WI38 (cell line): ENCODE measurements at regions not wholly inside any gene's neighbourhood (a gene's known extent, or its start where the extent isn't known, plus 50 kb on each side); places are given as distances from the start of the nearest gene placed in this dataset.

ENCODE experiments used
- H3K4me3 ChIP-seq: 2 replicates; pipeline ENCODE4 v1.5.1; 2011; ENCODE audit warnings: low read depth, mild to moderate bottlenecking, control low read depth, low read length
- CTCF ChIP-seq: IDR thresholded peaks from 2 replicates; pipeline ENCODE4 v1.5.1; 2012; ENCODE audit warnings: low read depth, mild to moderate bottlenecking, control low read depth, low read length

GRCh38 chr10:28949005-28950004 lies 272.0 kb downstream of the BAMBI start:
- H3K4me3 ChIP-seq: no peak overlapping the region
- no peak for TF ChIP-seq CTCF

DNA sequence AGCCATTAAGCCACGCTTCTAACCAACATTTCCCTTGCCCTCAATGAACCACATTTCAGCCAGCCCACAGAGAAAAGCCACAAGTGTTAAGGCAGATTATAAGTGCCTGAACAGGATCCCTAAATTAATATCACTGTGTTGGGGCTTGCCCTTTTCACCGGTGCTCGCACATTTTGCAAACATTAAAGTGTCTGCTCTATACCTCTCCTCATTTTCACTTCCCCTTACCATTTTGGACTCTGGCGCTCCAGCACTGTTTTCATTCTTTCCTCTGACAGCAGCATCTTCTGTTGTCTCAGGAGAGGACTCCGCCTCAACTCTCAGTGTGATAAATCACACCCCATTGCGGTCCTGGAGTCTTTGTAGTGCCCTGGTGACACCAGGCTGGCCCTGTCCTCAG lies 274.2 kb downstream of the BAMBI start:
- no peak overlapping the region for H3K4me3 ChIP-seq
- TF ChIP-seq CTCF: no peak

DNA sequence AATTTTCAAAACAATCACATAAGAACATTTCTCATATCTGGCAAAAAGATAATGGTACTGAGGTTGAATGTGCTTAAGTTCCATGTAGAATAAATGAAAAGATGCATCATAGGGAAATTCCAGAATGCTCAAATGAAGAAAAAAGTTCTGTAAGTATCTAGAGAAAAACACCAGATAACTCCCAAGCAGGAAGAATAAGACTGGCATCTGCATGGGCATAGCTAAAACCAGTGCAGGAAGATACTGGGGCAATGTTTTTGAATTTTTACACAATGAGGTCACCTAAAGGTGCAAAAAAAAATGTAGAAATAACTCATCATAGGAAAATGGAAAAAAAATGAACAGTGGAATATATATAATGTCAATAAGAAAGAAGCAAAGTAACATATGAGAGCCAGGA lies 275.2 kb downstream of the BAMBI start:
- TF ChIP-seq CTCF: no peak
- no peak overlapping the region for H3K4me3 ChIP-seq

DNA sequence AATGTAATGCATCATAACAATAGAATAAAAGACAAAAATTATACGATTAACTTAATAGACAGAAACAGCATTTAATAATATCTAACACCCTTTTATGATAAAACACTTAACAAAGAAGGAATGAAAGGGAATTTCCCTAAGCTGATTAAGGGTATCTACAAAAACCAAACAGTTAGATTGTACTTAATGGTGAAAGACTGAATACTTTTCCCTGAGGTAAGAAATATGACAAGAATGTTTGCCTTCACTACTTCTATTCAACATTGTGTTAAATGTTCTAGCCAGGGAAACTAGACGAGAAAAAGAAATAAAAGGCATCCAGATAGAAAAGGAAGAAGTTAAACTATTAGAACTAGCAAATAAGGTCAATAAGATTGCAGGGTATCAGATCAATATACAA lies 276.9 kb downstream of the BAMBI start:
- no peak for TF ChIP-seq CTCF
- H3K4me3 ChIP-seq: no peak overlapping the region

- H3K4me3 ChIP-seq: no peak overlapping the region
- no peak for TF ChIP-seq CTCF
Observed at GRCh38 chr10:28958468-28958867, 281.1 kb downstream of the BAMBI start.

DNA sequence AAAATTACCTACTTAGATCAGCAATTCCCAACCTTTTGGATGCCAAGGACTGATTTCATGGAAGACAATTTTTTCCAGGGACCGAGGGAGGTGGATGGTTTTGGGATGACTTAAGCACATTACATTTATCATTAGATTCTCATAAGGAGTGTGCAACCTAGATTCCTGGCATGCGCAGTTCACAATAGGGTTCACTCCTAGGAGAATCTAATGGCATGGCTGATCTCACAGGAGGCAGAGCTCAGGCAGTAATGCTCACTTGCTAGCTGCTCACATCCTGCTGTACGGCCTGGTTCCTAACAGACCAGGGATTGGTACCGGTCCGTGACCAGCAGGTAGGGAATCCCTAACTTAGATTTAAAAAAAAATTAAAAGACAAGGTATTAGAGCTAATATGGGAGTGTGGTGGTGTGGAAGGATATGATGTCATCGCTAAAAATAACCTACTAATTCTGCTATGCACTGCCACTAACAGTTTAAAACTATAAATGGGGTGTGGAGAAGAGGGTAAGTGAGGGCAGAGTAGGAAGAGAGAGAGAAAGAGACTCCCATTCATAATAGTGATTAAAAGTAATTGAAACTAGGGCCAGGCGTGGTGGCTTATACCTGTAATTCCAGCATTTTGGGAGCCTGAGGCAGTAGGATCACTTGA lies 282.7 kb downstream of the BAMBI start:
- TF ChIP-seq CTCF: no peak
- no peak overlapping the region for H3K4me3 ChIP-seq

DNA sequence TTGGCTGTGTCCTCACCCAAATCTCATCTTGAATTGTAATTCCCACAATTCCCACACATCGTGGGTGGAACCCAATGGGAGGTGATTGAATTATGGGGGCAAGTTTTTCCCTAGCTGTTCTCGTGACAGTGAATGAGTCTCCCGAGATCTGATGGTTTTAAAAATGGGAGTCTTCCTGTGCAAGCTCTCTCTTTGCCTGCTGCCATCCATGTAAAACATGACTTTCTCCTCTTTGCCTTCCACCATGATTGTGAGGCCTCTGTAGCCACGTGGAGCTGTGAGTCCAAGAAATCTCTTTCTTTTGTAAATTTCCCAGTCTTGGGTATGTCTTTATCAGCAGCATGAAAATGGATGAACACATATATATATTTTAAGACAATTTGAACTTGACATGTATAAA lies 285.4 kb downstream of the BAMBI start:
- TF ChIP-seq CTCF: no peak

More for the DNA sequence above, 285.4 kb downstream of the BAMBI start:
- H3K4me3 ChIP-seq: no peak overlapping the region
